ENCODE measurements at regions not wholly inside any gene's neighbourhood (a gene's known extent, or its start where the extent isn't known, plus 50 kb on each side); places are given as distances from the start of the nearest gene placed in this dataset.

DNA sequence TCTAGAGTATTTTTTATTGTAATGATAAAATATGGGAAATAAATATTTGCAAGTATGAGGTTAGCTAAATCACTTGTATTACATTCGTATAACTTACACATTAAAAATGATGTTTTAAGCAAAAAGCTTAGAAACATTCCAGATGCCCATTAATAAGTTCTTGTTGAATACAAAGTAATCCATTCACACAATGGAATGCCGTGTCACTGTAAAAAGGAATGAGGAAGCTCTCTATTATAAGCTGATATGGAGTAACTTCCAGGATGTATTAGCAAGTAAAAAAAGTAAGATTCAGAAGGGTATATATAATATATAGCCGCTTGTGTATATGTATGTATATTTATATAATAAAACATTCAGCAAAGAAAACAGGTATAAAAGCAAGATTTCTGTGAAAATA, 412.8 kb upstream of the MTPN start:
- TF ChIP-seq, protein P1, sequence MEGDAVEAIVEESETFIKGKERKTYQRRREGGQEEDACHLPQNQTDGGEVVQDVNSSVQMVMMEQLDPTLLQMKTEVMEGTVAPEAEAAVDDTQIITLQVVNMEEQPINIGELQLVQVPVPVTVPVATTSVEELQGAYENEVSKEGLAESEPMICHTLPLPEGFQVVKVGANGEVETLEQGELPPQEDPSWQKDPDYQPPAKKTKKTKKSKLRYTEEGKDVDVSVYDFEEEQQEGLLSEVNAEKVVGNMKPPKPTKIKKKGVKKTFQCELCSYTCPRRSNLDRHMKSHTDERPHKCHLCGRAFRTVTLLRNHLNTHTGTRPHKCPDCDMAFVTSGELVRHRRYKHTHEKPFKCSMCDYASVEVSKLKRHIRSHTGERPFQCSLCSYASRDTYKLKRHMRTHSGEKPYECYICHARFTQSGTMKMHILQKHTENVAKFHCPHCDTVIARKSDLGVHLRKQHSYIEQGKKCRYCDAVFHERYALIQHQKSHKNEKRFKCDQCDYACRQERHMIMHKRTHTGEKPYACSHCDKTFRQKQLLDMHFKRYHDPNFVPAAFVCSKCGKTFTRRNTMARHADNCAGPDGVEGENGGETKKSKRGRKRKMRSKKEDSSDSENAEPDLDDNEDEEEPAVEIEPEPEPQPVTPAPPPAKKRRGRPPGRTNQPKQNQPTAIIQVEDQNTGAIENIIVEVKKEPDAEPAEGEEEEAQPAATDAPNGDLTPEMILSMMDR (IDR thresholded peaks at IDR 0.05; ENCODE audit: poor library complexity) = no peak
- no peak for TF ChIP-seq EZH2 (IDR thresholded peaks at IDR 0.05; ENCODE audit: borderline replicate concordance)
